ENCODE measurements at regions not wholly inside any gene's neighbourhood (a gene's known extent, or its start where the extent isn't known, plus 50 kb on each side); places are given as distances from the start of the nearest gene placed in this dataset.
A peak's percentile ranks its signal among the peaks of the same experiment; 100 is the strongest.
"Not testable (repeated sequence)": the region's sequence is repeated elsewhere in the genome, so short reads cannot be mapped to it uniquely, and the experiment has no call there.

DNA sequence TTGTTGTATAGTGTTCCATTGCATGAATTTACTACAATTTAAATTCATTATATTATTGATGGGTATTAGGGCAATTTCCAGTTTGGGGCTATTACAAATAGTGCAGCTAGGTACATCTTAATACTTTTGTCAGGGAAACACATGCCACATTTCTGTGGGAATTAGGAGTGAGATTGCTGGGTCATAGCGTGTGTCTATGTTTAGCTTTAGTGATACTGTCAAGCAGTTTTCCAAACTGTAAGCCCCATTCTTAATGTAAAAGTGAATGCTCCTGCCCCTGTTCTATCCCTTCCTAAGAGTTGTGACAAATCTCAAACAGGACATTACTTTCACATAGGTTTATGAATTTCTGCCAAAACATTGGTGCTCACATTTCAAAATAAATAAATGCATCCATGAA lies 184.5 kb upstream of the ANKRD28 start:
- no peak for DNase-seq (ENCODE audit: low read depth)
- H3K4me3 ChIP-seq (ENCODE audit: low read depth, low read length) = no peak overlapping the region
- TF ChIP-seq, protein P1, sequence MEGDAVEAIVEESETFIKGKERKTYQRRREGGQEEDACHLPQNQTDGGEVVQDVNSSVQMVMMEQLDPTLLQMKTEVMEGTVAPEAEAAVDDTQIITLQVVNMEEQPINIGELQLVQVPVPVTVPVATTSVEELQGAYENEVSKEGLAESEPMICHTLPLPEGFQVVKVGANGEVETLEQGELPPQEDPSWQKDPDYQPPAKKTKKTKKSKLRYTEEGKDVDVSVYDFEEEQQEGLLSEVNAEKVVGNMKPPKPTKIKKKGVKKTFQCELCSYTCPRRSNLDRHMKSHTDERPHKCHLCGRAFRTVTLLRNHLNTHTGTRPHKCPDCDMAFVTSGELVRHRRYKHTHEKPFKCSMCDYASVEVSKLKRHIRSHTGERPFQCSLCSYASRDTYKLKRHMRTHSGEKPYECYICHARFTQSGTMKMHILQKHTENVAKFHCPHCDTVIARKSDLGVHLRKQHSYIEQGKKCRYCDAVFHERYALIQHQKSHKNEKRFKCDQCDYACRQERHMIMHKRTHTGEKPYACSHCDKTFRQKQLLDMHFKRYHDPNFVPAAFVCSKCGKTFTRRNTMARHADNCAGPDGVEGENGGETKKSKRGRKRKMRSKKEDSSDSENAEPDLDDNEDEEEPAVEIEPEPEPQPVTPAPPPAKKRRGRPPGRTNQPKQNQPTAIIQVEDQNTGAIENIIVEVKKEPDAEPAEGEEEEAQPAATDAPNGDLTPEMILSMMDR (IDR thresholded peaks at IDR 0.05; ENCODE audit: insufficient read depth, low read length) = no peak

DNA sequence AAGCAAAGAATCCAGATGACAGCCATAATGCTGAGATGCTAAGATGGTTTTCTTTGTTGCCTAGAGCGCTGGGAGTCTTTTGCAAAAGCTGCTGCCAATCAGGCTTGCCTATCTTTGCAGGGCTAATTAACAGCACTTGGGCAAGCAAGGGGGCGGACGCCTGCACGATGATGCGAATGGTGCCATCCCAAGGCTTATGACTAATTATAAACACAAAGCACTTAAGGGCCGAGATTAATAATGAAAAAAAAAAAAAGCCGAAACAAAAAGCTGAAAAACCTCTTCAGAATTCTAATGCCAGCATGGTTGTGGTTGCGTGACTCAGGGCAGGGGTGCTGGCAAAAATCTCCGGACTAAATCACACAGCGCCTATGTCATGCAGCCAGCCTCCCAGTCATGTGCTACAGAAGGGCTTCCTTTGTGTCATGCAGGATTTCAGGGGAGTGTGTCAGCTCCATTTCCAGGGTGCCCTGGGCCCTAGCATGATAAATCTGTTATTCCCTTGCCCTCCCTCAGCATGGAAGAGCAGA lies 185.0 kb upstream of the ANKRD28 start:
- peak overlapping the region; percentile 36 for H3K4me3 ChIP-seq (ENCODE audit: low read depth, low read length)
- TF ChIP-seq, protein P1 (IDR thresholded peaks at IDR 0.05; ENCODE audit: insufficient read depth, low read length) = no peak

DNA sequence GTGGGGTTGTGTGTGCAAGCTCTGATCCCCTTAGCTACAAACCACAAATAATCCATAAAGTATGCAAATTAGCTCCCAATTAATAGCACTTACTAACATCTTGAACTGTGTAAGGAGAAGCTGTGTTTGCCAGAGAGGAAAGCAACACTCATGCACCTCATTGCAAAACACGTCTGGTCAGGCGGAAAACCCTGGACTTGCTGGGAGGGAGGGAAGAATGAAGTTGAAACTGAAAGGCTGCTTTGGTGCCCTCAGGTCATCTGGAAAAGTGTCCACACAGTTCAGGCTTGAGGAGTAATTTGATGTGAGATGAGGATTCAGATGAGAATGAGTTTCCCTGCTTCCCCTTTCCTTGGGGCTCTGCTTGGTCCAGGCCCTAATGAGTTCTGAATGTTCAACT lies 185.5 kb upstream of the ANKRD28 start:
- peak; percentile 88 for DNase-seq (ENCODE audit: low read depth)
- peak overlapping the region; percentile 26 for H3K4me3 ChIP-seq (ENCODE audit: low read depth, low read length)
- TF ChIP-seq, protein P1 (IDR thresholded peaks at IDR 0.05; ENCODE audit: insufficient read depth, low read length) = no peak

More for the DNA sequence above, 185.0 kb upstream of the ANKRD28 start:
- peak; percentile 96 for DNase-seq (ENCODE audit: low read depth)

DNA sequence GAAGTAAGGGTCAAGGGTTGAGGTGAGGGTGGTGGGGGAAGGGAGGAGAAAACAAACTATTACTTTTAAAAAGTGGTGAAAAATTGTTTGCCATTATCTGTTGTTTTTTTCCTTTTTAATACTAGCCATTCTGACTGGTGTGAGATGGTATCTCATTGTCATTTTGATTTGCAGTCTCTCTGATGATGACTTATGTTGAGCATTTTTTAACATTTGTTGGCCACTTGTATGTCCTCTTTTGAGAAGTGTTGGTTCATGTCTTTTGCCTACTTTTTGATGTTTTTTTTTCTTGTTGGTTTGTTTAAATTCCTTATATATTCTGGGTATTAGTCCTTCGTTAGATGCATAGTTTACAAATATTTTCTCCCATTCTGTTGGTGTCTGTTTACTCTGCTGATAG lies 185.9 kb upstream of the ANKRD28 start:
- no peak overlapping the region for H3K4me3 ChIP-seq (ENCODE audit: low read depth, low read length)
- TF ChIP-seq, protein P1 (IDR thresholded peaks at IDR 0.05; ENCODE audit: insufficient read depth, low read length) = no peak
- DNase-seq (ENCODE audit: low read depth) = no peak

DNA sequence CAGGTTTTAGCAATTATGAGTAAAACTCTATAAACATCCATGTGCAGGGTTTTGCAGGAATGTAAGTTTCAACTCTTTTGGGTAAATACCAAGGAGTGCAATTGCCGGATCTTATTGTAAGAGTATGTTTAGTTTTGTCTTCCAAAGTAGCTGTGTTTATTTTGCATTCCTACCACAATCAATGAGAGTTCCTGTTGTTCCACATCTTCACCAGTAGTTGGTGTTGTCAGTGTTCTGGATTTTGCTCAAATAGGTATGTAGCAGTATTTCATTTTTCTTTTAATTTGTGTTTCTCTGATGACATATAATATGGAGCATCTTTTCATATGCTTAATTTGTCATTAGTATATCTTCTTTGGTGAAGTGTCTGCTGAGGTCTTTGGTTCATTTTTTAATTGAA lies 185.1 kb upstream of the GALNT15 start:
- TF ChIP-seq, protein P1 (IDR thresholded peaks at IDR 0.05; ENCODE audit: insufficient read depth, low read length) = peak; percentile 23
- H3K4me3 ChIP-seq (ENCODE audit: low read depth, low read length) = no peak overlapping the region
- no peak for DNase-seq (ENCODE audit: low read depth)

DNA sequence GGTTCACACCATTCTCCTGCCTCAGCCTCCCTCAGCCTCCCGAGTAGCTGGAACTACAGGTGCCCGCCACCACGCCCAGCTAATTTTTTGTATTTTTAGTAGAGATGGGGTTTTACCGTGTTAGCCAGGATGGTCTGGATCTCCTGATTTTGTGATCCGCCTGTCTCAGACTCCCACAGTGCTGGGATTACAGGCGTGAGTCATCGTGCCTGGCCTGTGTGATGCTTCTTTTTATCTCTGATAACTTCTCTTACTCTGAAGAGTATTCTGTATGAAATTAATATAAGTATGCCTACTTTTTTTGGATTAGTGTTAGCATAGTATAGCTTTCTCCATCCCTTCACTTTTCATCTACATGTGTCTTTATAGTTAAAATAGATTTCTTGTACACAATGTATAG lies 180.8 kb upstream of the GALNT15 start:
- not testable (repeated sequence) for H3K4me3 ChIP-seq (ENCODE audit: low read depth, low read length); DNase-seq (ENCODE audit: low read depth)

DNA sequence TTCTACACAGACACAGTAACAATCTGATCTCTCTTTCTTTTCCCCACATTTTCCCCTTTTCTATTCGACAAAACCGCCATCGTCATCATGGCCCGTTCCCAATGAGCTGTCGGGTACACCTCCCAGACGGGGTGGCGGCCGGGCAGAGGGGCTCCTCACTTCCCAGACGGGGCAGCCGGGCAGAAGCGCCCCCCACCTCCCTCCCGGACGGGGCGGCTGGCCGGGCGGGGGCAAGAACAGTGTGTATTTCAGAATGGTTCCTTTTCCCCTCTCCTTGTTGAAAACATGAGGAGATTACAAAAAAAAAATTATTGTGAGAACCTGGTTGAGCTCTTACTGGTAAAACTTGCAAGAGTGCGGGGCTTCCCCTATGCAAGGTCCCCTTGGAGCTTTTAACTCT lies 178.0 kb upstream of the GALNT15 start:
- not testable (repeated sequence) for H3K4me3 ChIP-seq (ENCODE audit: low read depth, low read length); DNase-seq (ENCODE audit: low read depth)

DNA sequence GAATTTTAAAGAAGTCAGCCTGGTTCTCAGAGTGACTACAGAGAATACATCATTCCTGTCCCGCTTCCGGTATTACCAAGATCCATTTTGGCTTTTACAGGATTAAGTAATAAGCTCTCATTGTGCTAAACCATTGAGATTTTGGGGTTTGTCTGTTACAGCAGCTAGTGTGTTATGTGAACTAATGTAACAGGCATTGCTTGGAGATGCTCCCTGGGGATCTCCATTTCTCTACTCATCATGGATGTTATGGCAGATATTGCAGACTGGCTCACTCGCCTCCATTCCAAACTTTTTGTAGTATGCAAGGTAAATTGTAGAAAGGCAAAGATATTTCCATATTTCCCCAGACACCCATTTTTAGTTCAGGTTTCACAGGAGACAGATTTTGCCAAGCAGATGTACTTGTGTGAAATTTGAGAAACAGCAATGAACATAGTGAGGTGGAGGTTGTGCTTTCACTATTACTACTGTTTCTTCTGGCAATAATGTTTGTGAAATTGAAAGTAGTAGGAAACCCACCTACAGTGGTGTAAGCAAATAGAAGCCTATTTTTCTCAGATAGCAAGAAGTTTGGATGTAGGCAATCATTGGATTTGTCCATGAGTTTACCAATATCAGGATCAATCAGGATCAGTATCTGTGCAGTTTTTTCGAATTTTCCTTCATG lies 177.1 kb upstream of the GALNT15 start:
- DNase-seq (ENCODE audit: low read depth) = no peak
- no peak overlapping the region for H3K4me3 ChIP-seq (ENCODE audit: low read depth, low read length)
- TF ChIP-seq, protein P1 (IDR thresholded peaks at IDR 0.05; ENCODE audit: insufficient read depth, low read length) = no peak

Data from fibroblast of the aortic adventitia (primary cell).